Endothelial cell (in vitro differentiated cells): ENCODE measurements at regions not wholly inside any gene's neighbourhood (a gene's known extent, or its start where the extent isn't known, plus 50 kb on each side); places are given as distances from the start of the nearest gene placed in this dataset.

ENCODE experiments used
- DNase-seq: peaks from one replicate; pipeline ENCODE4 v3.0.0; 2021; ENCODE audit warnings: low spot score
- H3K27ac Mint-ChIP-seq: one replicate; pipeline ENCODE4 v1.8.0; 2021; ENCODE audit warnings: mixed read lengths, inconsistent platforms; ENCODE audit not compliant: unreplicated experiment
- H3K27me3 Mint-ChIP-seq: one replicate; pipeline ENCODE4 v1.8.0; 2021; ENCODE audit warnings: mild to moderate bottlenecking, moderate library complexity, mixed read lengths, inconsistent platforms; ENCODE audit not compliant: unreplicated experiment
- H3K36me3 Mint-ChIP-seq: one replicate; pipeline ENCODE4 v1.8.0; 2021; ENCODE audit warnings: mild to moderate bottlenecking, low read depth, mixed read lengths, inconsistent platforms; ENCODE audit not compliant: unreplicated experiment
- H3K4me1 Mint-ChIP-seq: one replicate; pipeline ENCODE4 v1.8.0; 2021; ENCODE audit warnings: mild to moderate bottlenecking, mixed read lengths, inconsistent platforms; ENCODE audit not compliant: unreplicated experiment
- H3K4me3 Mint-ChIP-seq: one replicate; pipeline ENCODE4 v1.8.0; 2021; ENCODE audit warnings: mild to moderate bottlenecking, mixed read lengths, inconsistent platforms; ENCODE audit not compliant: unreplicated experiment
- H3K9me3 Mint-ChIP-seq: one replicate; pipeline ENCODE4 v1.8.0; 2021; ENCODE audit warnings: mixed read lengths, inconsistent platforms; ENCODE audit not compliant: unreplicated experiment
- CTCF ChIP-seq: fragments of 200-600 bp; sonication (generic); IDR thresholded peaks from one replicate; pipeline ENCODE4 v1.5.0; 2021; ENCODE audit warnings: antibody characterized with exemption; ENCODE audit not compliant: unreplicated experiment

DNA sequence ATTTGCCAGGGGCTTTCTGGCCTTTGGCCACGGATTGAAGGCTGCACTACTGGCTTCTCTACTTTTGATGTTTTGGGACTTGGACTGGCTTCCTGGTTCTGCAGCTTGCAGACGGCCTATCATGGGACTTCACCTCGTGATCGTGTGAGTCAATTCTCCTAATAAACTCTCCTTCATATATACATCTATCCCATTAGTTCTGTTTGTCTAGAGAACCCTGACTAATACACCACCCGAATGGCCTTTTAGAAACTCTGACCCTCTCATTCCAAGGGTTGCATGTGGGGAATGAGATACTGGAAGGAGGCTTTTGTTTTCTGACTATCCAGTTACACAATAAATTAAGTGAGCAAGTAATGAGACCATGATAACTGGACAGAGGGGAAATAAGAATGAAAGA, 430.7 kb downstream of the CDH2 start:
- Mint-ChIP-seq H3K27ac (no peak overlapping the region), H3K27me3 (peaks cover 3% of the 10 kb centered on the region), H3K4me1 (no peaks in the 10 kb centered on the region), H3K36me3 (no peaks in the 10 kb centered on the region), H3K9me3 (no peaks in the 10 kb centered on the region), H3K4me3 (no peak overlapping the region)
- no peak for TF ChIP-seq CTCF
- no peak for DNase-seq

DNA sequence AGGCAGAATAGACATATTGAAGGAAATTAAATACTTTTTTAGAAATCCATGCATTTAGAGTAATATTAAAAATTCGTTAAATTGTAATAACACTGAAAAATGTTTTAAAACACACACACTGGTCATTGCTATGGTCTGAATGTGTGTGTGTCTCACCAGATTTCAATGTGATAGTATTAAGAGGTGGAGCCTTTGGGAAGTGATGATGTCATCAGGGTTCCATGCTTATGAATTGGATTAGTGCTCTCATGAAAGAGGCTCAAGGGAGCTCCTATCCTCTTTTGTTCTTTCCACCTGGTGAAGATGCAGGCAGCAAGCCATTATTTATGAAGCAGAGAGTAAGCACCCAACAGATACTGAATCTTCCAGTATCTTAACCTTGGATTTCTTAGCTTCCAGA, 441.8 kb downstream of the CDH2 start:
- Mint-ChIP-seq H3K27me3 (no peaks in the 10 kb centered on the region), H3K27ac (no peak overlapping the region), H3K9me3 (no peaks in the 10 kb centered on the region), H3K4me3 (no peak overlapping the region), H3K4me1 (no peaks in the 10 kb centered on the region), H3K36me3 (no peaks in the 10 kb centered on the region)
- TF ChIP-seq CTCF = no peak
- no peak for DNase-seq

GRCh38 chr18:27731211-27731610, 445.7 kb downstream of the CDH2 start:
- TF ChIP-seq CTCF = no peak
- Mint-ChIP-seq H3K4me3 (no peak overlapping the region), H3K36me3 (no peaks in the 10 kb centered on the region), H3K27me3 (no peaks in the 10 kb centered on the region), H3K4me1 (no peaks in the 10 kb centered on the region), H3K27ac (no peak overlapping the region), H3K9me3 (no peaks in the 10 kb centered on the region)
- DNase-seq = no peak

DNA sequence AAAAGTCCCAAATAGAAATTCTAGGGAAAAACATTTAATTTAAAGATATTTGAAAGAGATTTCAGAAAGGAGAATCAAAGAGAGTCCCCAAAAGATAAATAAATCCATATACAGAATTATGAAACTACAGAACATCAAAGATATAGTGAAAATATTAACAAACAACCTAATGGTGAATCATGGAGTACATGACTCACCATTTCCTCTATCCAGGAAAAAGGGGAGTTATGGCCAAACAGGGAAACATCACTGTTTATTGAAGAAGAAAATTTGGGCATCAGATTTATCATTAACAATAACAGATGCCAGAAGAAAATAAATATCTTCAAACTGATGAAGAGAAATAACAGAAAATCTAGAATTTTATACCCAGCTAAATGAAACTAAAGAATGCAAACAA, 448.3 kb downstream of the CDH2 start:
- DNase-seq = no peak

DNA sequence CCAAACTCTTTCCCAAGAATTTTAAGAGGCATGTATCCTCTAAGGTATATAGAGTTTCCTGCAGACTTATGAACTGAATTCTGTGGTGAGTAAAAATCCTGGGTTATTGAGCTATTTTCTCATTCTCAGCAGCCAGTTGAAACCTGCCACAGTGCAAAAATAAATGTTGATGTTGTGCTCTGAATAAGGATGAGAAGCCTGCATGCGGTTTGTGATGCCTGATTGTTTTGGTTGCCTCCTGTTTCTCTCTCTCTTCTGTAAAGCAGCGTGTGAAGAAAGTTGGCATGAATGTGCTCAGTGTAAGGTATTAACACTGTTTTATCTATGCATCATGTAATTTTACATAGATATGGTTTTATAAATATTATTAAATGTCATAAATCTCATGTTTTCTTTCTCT, 452.6 kb downstream of the CDH2 start:
- Mint-ChIP-seq H3K9me3 (no peaks in the 10 kb centered on the region), H3K27me3 (no peaks in the 10 kb centered on the region), H3K27ac (no peak overlapping the region), H3K4me1 (peaks cover 3% of the 10 kb centered on the region), H3K36me3 (no peaks in the 10 kb centered on the region), H3K4me3 (no peak overlapping the region)
- DNase-seq = no peak
- TF ChIP-seq CTCF = no peak

More for the DNA sequence above, 448.3 kb downstream of the CDH2 start:
- H3K4me1 Mint-ChIP-seq = no peaks in the 10 kb centered on the region
- no peaks in the 10 kb centered on the region for H3K9me3 Mint-ChIP-seq
- H3K27ac Mint-ChIP-seq = no peak overlapping the region
- TF ChIP-seq CTCF = no peak
- H3K4me3 Mint-ChIP-seq = no peak overlapping the region
- H3K27me3 Mint-ChIP-seq = no peaks in the 10 kb centered on the region
- H3K36me3 Mint-ChIP-seq = no peaks in the 10 kb centered on the region
